ENCODE measurements at regions not wholly inside any gene's neighbourhood (a gene's known extent, or its start where the extent isn't known, plus 50 kb on each side); places are given as distances from the start of the nearest gene placed in this dataset.
"Not testable (repeated sequence)": the region's sequence is repeated elsewhere in the genome, so short reads cannot be mapped to it uniquely, and the experiment has no call there.

GRCh38 chr2:15681089-15681885 lies 89.6 kb downstream of the DDX1 start:
- DNase-seq = no peak

- DNase-seq = no peak
These were observed 90.7 kb downstream of the DDX1 start for GRCh38 chr2:15682354-15682753.

- no peak for DNase-seq
These were observed 92.7 kb downstream of the DDX1 start for GRCh38 chr2:15684161-15685039.

- no peak for DNase-seq
These were observed 93.5 kb downstream of the DDX1 start for GRCh38 chr2:15685143-15685542.

GRCh38 chr2:15686643-15687042 lies 95.0 kb downstream of the DDX1 start:
- DNase-seq = no peak

GRCh38 chr2:15687243-15687642 lies 95.6 kb downstream of the DDX1 start:
- no peak for DNase-seq

- DNase-seq = no peak
These were observed 96.1 kb downstream of the DDX1 start for GRCh38 chr2:15687720-15688119.

- no peak for DNase-seq
These were observed 97.4 kb downstream of the DDX1 start for GRCh38 chr2:15688924-15689568.

GRCh38 chr2:15689654-15690053 lies 98.0 kb downstream of the DDX1 start:
- no peak for DNase-seq

GRCh38 chr2:15691586-15692310 lies 100.1 kb downstream of the DDX1 start:
- no peak for DNase-seq

- no peak for DNase-seq
These were observed 101.1 kb downstream of the DDX1 start for GRCh38 chr2:15692551-15693377.

- no peak for DNase-seq
These were observed 101.7 kb downstream of the DDX1 start for GRCh38 chr2:15693382-15693781.

- no peak for DNase-seq
These were observed 102.4 kb downstream of the DDX1 start for GRCh38 chr2:15693926-15694588.

- DNase-seq = no peak
These were observed 102.9 kb downstream of the DDX1 start for GRCh38 chr2:15694589-15694986.

- no peak for DNase-seq
These were observed 104.1 kb downstream of the DDX1 start for GRCh38 chr2:15695582-15696330.

GRCh38 chr2:15696606-15697170 lies 105.0 kb downstream of the DDX1 start:
- DNase-seq = not testable (repeated sequence)

GRCh38 chr2:15700131-15700530 lies 108.5 kb downstream of the DDX1 start:
- no peak for DNase-seq

GRCh38 chr2:15700599-15701340 lies 109.1 kb downstream of the DDX1 start:
- no peak for DNase-seq

- no peak for DNase-seq
These were observed 109.8 kb downstream of the DDX1 start for GRCh38 chr2:15701341-15701907.
